GM12872 (cell line): ENCODE measurements at regions not wholly inside any gene's neighbourhood (a gene's known extent, or its start where the extent isn't known, plus 50 kb on each side); places are given as distances from the start of the nearest gene placed in this dataset.

ENCODE experiments used
- CTCF ChIP-seq: IDR thresholded peaks from 3 replicates; pipeline ENCODE4 v1.5.1; 2011; ENCODE audit warnings: low read depth, mild to moderate bottlenecking, low read length, moderate library complexity; ENCODE audit not compliant: insufficient read depth

GRCh38 chr4:108327642-108328382 is 159.1 kb upstream of the LEF1 start:
- no peak for TF ChIP-seq CTCF

GRCh38 chr4:108325561-108325960 is 156.8 kb upstream of the LEF1 start:
- no peak for TF ChIP-seq CTCF

- no peak for TF ChIP-seq CTCF
Observed at GRCh38 chr4:108324450-108324849, 155.7 kb upstream of the LEF1 start.

DNA sequence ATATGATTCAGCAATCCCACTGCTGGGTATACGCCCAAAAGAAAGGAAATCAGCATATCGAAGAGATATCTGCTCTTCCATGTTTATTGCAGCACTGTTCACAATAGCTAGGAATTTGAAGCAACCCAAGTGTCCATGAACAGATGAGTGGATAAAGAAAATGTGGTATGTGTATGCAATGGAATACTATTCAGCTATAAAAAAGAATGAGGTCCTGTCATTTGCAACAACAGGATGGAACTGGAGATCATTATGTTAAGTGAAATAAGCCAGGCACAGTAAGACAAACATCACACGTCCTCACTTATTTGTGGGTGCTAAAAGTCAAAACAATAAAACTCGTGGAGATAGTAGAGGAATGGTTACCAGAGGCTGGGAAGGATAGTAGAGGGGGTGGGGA is 153.8 kb upstream of the LEF1 start:
- TF ChIP-seq CTCF, result no peak

- no peak for TF ChIP-seq CTCF
Observed at GRCh38 chr4:108320061-108320460, 151.3 kb upstream of the LEF1 start.

- no peak for TF ChIP-seq CTCF
Observed at GRCh38 chr4:108317377-108317776, 148.6 kb upstream of the LEF1 start.

- no peak for TF ChIP-seq CTCF
Observed at GRCh38 chr4:108315694-108316093, 147.0 kb upstream of the LEF1 start.
